HepG2 (cell line): ENCODE measurements at regions not wholly inside any gene's neighbourhood (a gene's known extent, or its start where the extent isn't known, plus 50 kb on each side); places are given as distances from the start of the nearest gene placed in this dataset.

Source experiments
- ATAC-seq: fragments of 200-7000 bp; cut with Tn5 transposase; 3 replicates; pipeline ENCODE4 v1.9.1; 2020; ENCODE audit warnings: mild to moderate bottlenecking, moderate library complexity
- BruUV-seq: library from RNA; stranded (reverse); fragments of 400-500 nt; replicated peaks from 2 replicates; lab custom pipeline; 2021; lab: Mats Ljungman, UMichigan
- CTCF ChIA-PET: fragments of 300-600 bp; formaldehyde crosslinking; extraction: SDS; loops from one replicate; lab custom pipeline; 2021; ENCODE audit warnings: low total read pairs, inconsistent platforms, low intra/inter-chr PET ratio; lab: Yijun Ruan, JAX
- POLR2A ChIA-PET: fragments of 350-600 bp; sonication (Branson Sonifier 250); formaldehyde crosslinking; loops from one replicate; lab custom pipeline; 2020; ENCODE audit warnings: antibody characterized with exemption, inconsistent platforms; lab: Yijun Ruan, JAX
- DNase-seq: peaks from one replicate; pipeline ENCODE4 v3.0.0-alpha.2; 2015; ENCODE audit warnings: low spot score
- FAIRE-seq: peaks from 3 replicates; lab custom pipeline; 2011; peaks lifted over from hg19 to GRCh38; lab: Jason Lieb, UNC
- H2AFZ ChIP-seq: one replicate; pipeline ENCODE4 v1.6.1; 2011; ENCODE audit warnings: low read length, inconsistent platforms
- H3K27ac ChIP-seq: fragments of 300-600 bp; 3 replicates; pipeline ENCODE4 v1.8.0; 2011; ENCODE audit warnings: mixed run types, mild to moderate bottlenecking, mixed read lengths, low read length, inconsistent platforms; ENCODE audit not compliant: insufficient read depth; ENCODE audit errors: extremely low read length
- H3K27me3 ChIP-seq, 2 experiments: fragments of 200-600 bp in 1 of 2; 2 replicates in 1 of 2; 3 replicates in 1 of 2; pipeline versions ENCODE4 v1.6.0 to v1.8.0; 2011; ENCODE audit warnings: low read length in 2 of 2, mild to moderate bottlenecking in 2 of 2, moderate library complexity in 2 of 2, inconsistent platforms in 1 of 2; ENCODE audit not compliant: insufficient read depth in 2 of 2, control insufficient read depth in 1 of 2
- H3K36me3 ChIP-seq, 2 experiments: fragments of 200-600 bp in 1 of 2; replicated peaks in 1 of 2; 2 replicates in 1 of 2; 3 replicates in 1 of 2; pipeline versions ENCODE4 v1.5.1 to v1.8.0; 2011; ENCODE audit warnings: low read length in 2 of 2, inconsistent platforms in 1 of 2; ENCODE audit not compliant: insufficient read depth in 2 of 2, control insufficient read depth in 1 of 2
- H3K4me1 ChIP-seq: 2 replicates; pipeline ENCODE4 v1.5.1; 2012; ENCODE audit warnings: low read length, inconsistent platforms; ENCODE audit not compliant: insufficient read depth
- H3K4me2 ChIP-seq: 2 replicates; pipeline ENCODE4 v1.6.0; 2011; ENCODE audit warnings: low read depth, low read length, inconsistent platforms
- H3K4me3 ChIP-seq, 3 experiments: fragments of 200-600 bp in 1 of 3; sonication (generic), shearing (Covaris generic) in 1 of 3; replicated peaks in 1 of 3; 2 replicates each; pipeline ENCODE4 v1.5.1; 2011 to 2016; ENCODE audit warnings: low read length in 3 of 3, inconsistent platforms in 2 of 3, low read depth in 2 of 3, mild to moderate bottlenecking in 2 of 3, control low read depth in 1 of 3, mixed read lengths in 1 of 3; ENCODE audit not compliant: insufficient read depth in 1 of 3
- H3K79me2 ChIP-seq: one replicate; pipeline ENCODE4 v1.6.1; 2011; ENCODE audit warnings: low read length, inconsistent platforms; ENCODE audit not compliant: insufficient read depth
- H3K9ac ChIP-seq: 2 replicates; pipeline ENCODE4 v1.6.0; 2011; ENCODE audit warnings: mild to moderate bottlenecking, low read depth, low read length, inconsistent platforms; ENCODE audit not compliant: insufficient read depth
- H3K9me3 ChIP-seq: 2 replicates; pipeline ENCODE4 v1.5.1; 2012; ENCODE audit warnings: mild to moderate bottlenecking, low read length
- H4K20me1 ChIP-seq: 2 replicates; pipeline ENCODE4 v1.6.0; 2011; ENCODE audit warnings: inconsistent platforms, mild to moderate bottlenecking, low read length, moderate library complexity; ENCODE audit not compliant: insufficient read depth
- FOXP1 ChIP-seq, 2 experiments: fragments of 450-650 bp in 1 of 2; IDR thresholded peaks; 2 replicates each; pipeline ENCODE4 v1.6.1; 2017 to 2018; ENCODE audit warnings: antibody characterized with exemption in 1 of 2
- HMG20B ChIP-seq: conservative IDR thresholded peaks from 2 replicates; pipeline ENCODE4 v1.6.1; 2016; ENCODE audit warnings: missing genetic modification reagents, missing compliant biosample characterization
- IRF2 ChIP-seq: IDR thresholded peaks from 2 replicates; pipeline ENCODE4 v1.6.1; 2018; ENCODE audit warnings: missing genetic modification reagents, missing compliant biosample characterization
- ISX ChIP-seq: sonication (generic); formaldehyde crosslinking; conservative IDR thresholded peaks from 2 replicates; pipeline ENCODE4 v1.5.0; 2020; ENCODE audit warnings: missing genetic modification reagents
- MTF2 ChIP-seq: sonication (generic); formaldehyde crosslinking; IDR thresholded peaks from 2 replicates; pipeline ENCODE4 v1.5.0; 2020; ENCODE audit warnings: missing genetic modification reagents, borderline replicate concordance
- RFXAP ChIP-seq: sonication (generic); formaldehyde crosslinking; IDR thresholded peaks from 2 replicates; pipeline ENCODE4 v1.4.0; 2020; ENCODE audit warnings: missing genetic modification reagents, borderline replicate concordance
- SKI ChIP-seq: fragments of 450-650 bp; IDR thresholded peaks from one replicate; pipeline ENCODE4 v1.6.1; 2018; ENCODE audit warnings: mild to moderate bottlenecking; ENCODE audit not compliant: partially characterized antibody
- TCF7 ChIP-seq: sonication (generic); IDR thresholded peaks from 2 replicates; pipeline ENCODE4 v1.6.1; 2016; ENCODE audit warnings: antibody characterized with exemption, low read depth
- ZFP36L1 ChIP-seq: sonication (generic); formaldehyde crosslinking; IDR thresholded peaks from 2 replicates; pipeline ENCODE4 v1.8.0; 2022; ENCODE audit warnings: mild to moderate bottlenecking, missing genetic modification reagents, moderate library complexity
- ZNF713 ChIP-seq: sonication (generic); formaldehyde crosslinking; IDR thresholded peaks from 2 replicates; pipeline ENCODE4 v1.4.0; 2020; ENCODE audit warnings: mild to moderate bottlenecking, missing genetic modification reagents
- WGBS: methylation state at CpG from one replicate; pipeline ENCODE4 v1.1.6; 2017; ENCODE audit warnings: low lambda C conversion rate; 5-methylcytosine and 5-hydroxymethylcytosine counted together
- in situ Hi-C: cut with HindIII; loops from 2 replicates; pipeline ENCODE4 v1.10.0; 2017; ENCODE audit warnings: low pct_unique_long_range_greater_than_20kb; ENCODE audit not compliant: extremely low pct_ligation_motif_present
- intact Hi-C: fragments of 100-400 bp; cut with micrococcal nuclease; formaldehyde crosslinking; loops from one replicate; pipeline ENCODE4 v1.10.0; 2022; ENCODE audit not compliant: unreplicated experiment
- TF ChIP-seq, protein P1 (sequence below): sonication (generic); formaldehyde crosslinking; IDR thresholded peaks from 2 replicates; pipeline ENCODE4 v1.5.0; 2020; ENCODE audit warnings: missing genetic modification reagents

DNA sequence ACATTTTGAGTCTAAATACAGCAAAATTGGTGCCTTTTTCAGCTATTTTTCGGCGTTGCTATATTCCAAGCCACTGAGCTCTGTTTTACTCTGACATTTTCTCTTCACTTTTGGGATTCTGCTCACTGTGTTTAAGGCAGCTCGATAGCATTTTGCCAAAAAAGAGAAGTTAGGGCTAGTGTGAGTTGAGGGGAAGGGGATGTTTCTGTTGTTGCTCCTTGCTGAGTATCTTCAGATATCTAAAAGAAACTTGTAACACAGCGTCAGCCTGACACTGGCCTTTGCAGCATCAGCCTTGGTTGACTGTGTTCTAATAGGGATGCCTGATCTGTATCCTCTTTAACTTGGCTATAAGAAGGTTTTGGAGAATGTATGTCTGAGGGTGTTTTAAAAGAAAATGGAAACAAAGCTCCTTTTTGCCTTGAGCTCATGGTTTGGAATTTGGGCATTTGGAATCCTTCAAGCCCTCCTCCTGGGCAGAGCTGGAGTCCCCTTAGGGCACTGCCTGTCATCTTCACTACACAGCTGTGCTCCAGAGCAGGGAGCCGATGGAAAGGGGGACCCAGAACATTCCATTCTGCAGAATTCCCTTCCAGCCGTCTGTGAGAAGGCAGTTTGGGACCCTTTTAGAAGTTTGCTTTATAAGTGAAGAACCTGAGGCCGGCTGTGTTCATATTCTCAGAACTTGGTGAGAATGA is 63.0 kb downstream of the EXOSC2 start:
- Histone ChIP-seq H3K36me3 (no peaks in the 10 kb centered on the region), H2AFZ (no peak overlapping the region), H3K9me3 (no peaks in the 10 kb centered on the region), H3K4me2 (no peak overlapping the region), H3K27me3 (no peaks in the 10 kb centered on the region), H3K4me3 (no peak overlapping the region), H3K79me2 (peaks cover 2% of the 10 kb centered on the region), H3K27ac (no peak overlapping the region), H4K20me1 (peaks cover 4% of the 10 kb centered on the region; the same call in 1 of the 2 replicates), H3K4me1 (no peaks in the 10 kb centered on the region), H3K9ac (no peak overlapping the region)
- ATAC-seq: no peak
- no peak for FAIRE-seq
- WGBS: 92% methylated on average over 7 of the region's 7 CpGs
- TF ChIP-seq ISX (CRISPR knock-in tag) (no peak), ZNF713 (CRISPR knock-in tag) (no peak), HMG20B (no peak), TCF7 (no peak), ZFP36L1 (no peak), RFXAP (no peak), SKI (no peak), FOXP1 (IDR thresholded peaks at IDR 0.05) (no peak), FOXP1 (CRISPR knock-in tag; IDR thresholded peaks at IDR 0.05) (no peak), IRF2 (CRISPR knock-in tag) (no peak), MTF2 (CRISPR knock-in tag) (no peak)
- TF ChIP-seq, protein P1, sequence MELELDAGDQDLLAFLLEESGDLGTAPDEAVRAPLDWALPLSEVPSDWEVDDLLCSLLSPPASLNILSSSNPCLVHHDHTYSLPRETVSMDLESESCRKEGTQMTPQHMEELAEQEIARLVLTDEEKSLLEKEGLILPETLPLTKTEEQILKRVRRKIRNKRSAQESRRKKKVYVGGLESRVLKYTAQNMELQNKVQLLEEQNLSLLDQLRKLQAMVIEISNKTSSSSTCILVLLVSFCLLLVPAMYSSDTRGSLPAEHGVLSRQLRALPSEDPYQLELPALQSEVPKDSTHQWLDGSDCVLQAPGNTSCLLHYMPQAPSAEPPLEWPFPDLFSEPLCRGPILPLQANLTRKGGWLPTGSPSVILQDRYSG (CRISPR knock-in tag): no peak
- in situ Hi-C loops (no loop called here), intact Hi-C loops (no loop called here)
- CTCF ChIA-PET: no interaction called here
- no peak for DNase-seq
- POLR2A ChIA-PET: no interaction called here
- no TSS peak for BruUV-seq
